HG02798 (cell line): ENCODE measurements at regions not wholly inside any gene's neighbourhood (a gene's known extent, or its start where the extent isn't known, plus 50 kb on each side); places are given as distances from the start of the nearest gene placed in this dataset.
A peak's percentile ranks its signal among the peaks of the same experiment; 100 is the strongest.

Experiments
- ATAC-seq: cut with Tn5 transposase; IDR thresholded peaks from one replicate; pipeline ENCODE4 v1.9.1; 2021; ENCODE audit warnings: mild to moderate bottlenecking; ENCODE audit not compliant: unreplicated experiment, poor library complexity

- ATAC-seq, result no peak
Measured at GRCh38 chr7:124440081-124440480, 325.5 kb downstream of the GPR37 start.

DNA sequence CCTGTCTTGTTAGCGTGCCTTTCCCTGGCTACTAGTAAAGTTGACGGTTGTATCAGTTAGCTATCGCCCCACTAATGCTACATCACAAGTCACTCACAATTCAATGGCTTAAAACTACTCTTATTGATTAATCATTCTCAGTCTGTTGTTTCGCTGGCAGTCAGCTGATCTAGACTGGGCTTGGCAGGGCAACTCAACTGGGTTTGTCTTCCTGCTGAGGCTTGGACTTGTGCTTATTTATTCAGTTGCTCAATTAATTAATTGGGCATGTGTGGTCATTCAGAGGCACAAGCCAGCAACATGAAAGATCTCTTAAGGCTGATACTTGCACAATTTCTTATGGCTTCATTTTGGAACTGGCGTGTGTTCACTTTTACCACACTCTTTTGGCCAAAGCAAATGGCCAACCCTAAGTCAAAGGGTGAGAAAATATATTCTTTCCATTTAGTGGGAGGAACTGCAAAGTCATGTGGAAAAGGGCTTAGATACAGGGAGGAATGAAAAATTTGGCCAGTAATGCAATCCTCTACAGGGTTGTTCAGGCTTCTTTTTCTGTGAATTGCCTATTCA is 333.5 kb downstream of the GPR37 start:
- ATAC-seq, result no peak

GRCh38 chr7:124429923-124430322 is 335.7 kb downstream of the GPR37 start:
- ATAC-seq, result no peak

GRCh38 chr7:124428781-124429180 is 336.8 kb downstream of the GPR37 start:
- no peak for ATAC-seq

DNA sequence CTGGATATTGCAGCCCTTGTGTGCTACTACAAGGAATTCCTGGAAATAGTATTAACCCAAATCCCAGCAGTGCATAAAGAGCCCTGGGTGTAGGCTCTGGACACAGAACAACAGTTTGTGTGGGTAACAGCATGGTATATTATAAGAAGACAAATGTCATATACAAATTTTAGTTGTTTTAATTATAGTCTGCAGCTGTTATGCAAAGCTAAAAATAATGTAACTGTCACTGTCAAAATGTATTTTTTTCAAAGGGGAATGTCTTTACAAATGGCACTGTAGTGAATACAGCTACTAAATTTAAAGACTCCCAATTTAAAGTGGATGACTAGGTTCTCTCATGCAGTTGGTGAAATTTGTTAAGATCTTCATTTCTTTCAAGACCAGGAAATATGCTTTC is 339.0 kb downstream of the GPR37 start:
- ATAC-seq, result no peak

GRCh38 chr7:124423863-124424262 is 341.7 kb downstream of the GPR37 start:
- ATAC-seq, result no peak

GRCh38 chr7:124422081-124422480 is 343.5 kb downstream of the GPR37 start:
- no peak for ATAC-seq

GRCh38 chr7:124420367-124420766 is 345.2 kb downstream of the GPR37 start:
- ATAC-seq, result no peak

GRCh38 chr7:124413029-124413428 is 352.6 kb downstream of the GPR37 start:
- peak; percentile 69 for ATAC-seq

DNA sequence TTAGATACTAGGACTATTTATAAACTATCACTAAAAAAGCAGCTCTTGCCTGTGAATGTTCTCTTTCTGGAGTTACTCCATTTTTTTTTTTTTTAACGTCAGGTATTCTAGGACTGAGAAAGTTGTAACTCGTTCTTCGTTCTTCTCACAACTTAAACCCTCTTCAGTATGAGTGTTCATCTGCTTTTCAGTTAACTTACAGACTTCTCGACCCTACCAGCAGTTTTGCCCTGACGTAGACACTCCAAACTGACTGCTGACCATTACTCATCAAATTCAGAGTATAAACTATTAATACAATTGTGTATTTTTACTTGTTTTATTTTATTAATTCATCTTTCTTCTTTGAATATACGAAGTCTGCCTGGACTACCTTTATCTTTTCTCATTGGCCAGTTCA is 353.1 kb downstream of the GPR37 start:
- no peak for ATAC-seq

DNA sequence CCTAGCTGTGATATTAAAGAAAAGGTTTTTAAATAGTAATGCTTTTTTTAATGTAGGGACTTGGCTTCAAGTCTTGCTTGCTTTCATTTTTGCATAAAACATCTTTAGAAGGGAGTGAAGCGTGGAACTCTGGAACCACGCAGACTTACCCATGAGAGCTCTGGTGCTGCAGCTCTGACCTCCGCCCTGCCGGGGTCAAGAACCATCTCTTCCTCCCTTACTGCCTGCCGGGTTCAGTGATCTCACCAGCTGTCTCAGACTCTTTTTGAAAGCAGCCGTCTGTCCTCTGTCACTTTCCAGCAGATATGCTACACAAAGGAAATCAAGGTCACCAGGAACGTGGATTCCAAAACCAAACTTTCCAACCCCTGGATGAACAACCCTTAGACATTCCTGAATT is 353.8 kb downstream of the GPR37 start:
- no peak for ATAC-seq

- no peak for ATAC-seq
Measured at GRCh38 chr7:124403587-124403986, 362.0 kb downstream of the GPR37 start.

DNA sequence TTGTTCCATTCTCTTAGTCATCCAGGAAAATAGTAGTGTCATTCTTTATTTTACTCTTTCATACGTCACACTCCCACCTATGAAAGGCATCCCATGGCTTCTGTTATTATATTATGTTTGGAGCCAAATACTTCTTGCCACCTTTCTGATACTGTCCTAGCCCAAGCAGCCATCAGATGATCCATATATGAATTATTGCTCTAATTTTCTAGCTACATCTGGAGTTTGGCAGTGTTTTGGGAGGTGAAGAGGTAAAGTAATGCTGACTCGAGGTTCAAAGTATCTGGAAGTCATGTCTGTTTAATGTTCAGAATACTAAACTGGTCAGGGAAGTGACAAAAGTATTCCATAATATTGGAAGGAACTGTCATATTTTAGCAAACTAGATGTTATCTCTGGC is 362.5 kb downstream of the GPR37 start:
- ATAC-seq, result no peak

DNA sequence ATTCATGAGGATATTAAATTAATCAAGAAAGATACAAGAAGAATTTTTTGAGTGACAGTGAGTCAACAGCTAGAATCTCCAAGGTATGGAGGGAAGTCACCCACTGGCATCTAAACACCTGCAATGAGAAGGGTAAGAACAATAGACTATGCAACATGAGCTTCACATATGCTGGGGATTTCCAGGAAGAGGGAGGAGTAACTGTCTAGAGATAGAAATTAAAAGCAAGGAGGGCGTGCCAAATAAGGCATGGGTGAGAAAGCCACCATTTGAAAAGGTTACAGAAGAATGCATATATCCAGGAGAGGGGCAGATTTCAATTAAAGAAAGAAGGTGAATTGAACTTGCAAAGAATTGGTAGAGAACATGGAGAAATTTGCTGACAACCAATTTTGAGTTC is 365.7 kb downstream of the GPR37 start:
- peak; percentile 66 for ATAC-seq

DNA sequence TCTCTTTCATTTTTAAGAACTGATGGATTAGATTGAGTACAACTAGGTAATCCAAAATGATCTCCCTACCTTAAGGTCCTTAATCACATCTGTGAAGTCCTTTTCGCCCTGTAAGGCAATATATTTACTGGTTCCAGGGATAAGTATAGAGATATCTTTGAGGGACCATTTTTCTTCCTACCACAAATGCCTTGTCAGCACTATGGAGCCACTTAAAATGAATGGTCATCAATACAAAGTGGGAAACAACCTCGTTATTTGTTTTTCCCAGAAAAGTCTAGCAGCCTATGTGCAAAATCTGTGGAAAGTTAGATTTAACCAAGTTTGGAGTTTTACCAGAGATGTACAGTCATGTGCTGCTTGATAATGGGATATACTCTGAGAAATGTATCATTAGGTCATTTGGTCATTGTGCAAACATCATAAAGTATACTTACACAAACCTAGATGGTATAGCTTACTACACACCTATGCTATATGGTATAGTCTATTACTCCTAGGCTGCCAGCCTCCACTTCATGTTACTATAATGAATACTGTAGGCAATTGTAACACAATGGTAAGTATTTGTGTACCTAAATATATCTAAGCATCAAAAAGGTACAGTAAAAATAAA is 366.2 kb upstream of the TMEM229A start:
- no peak for ATAC-seq

GRCh38 chr7:124397134-124397533 is 364.3 kb upstream of the TMEM229A start:
- ATAC-seq, result no peak

DNA sequence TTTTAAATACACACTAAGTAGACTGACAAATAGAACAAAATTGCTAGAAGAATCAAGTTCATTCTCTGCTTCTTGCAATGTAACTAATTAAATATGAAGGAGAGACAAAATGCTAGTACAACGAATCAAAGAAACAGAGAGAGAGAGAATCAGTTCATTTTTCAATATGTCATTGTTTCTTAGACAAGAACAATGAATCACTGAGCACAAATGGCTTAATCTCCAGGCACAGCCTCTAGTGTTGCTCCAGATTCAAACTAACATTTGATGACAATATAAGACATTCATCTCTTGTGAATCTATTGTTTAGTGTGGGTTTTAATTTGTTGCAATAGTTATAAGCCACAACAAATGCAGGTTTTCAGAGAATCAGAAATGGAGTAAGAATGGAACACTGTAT is 357.4 kb upstream of the TMEM229A start:
- ATAC-seq, result no peak

- no peak for ATAC-seq
Measured at GRCh38 chr7:124388751-124389150, 355.9 kb upstream of the TMEM229A start.

- no peak for ATAC-seq
Measured at GRCh38 chr7:124387056-124387455, 354.2 kb upstream of the TMEM229A start.

DNA sequence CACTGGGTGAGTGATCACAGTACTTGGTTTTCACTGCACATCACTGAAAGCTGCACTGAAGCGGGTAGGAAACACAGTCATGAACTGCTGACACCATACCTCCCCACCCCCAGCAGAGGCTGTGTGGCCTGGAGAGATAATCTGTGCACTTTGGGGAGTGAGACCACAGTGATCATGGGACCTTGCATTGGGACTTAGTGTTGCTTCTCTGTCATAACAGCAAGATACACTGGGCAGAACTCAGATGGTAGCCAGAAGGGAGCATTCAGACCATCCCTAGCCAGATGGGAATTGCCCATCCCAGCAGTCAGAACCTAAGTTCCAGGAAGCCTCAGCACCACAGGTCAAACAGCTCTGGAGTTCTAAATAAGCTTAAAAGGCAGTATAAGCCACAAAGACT is 346.4 kb upstream of the TMEM229A start:
- no peak for ATAC-seq

DNA sequence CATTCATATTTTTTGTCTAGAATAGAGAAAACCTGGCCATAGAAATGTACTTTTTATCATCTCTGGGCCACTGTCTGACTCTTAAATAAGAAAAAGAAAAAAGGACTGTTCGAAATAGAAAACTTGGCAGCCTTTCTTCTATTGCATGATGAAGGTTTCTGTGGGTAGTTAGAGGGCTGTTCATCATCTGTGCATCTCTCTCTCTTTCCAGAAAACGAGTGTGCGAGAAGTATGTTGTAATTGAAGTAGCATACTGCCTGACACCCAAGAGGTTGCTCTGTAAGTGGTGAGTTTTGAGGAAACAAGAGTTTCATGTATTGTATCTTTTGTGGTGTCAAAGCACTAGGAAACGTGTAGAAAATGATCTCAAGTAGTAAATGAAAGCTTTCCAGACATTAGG is 343.2 kb upstream of the TMEM229A start:
- ATAC-seq, result no peak

GRCh38 chr7:124375391-124375790 is 342.5 kb upstream of the TMEM229A start:
- no peak for ATAC-seq

DNA sequence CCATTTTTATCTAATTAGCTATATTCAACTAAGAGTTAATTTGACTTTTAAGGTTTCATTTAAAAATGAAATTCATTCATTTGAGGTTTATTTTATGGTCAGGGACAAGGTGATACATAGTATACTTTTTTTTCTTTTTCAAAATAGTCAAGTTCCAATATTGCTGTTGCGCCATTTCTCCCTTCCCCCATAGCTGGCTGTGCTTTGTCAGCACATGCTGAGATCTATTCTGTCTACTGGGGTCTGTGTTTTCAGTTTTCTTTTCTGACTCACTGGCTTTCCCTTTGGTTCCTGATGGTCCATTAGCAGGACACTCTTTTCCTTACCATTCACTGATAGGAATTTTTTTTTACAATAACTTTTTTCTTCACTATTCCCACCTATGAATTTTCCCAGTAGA is 336.4 kb upstream of the TMEM229A start:
- ATAC-seq, result no peak
